ENCODE measurements at regions not wholly inside any gene's neighbourhood (a gene's known extent, or its start where the extent isn't known, plus 50 kb on each side); places are given as distances from the start of the nearest gene placed in this dataset.

- no peak for DNase-seq
These were observed 358.3 kb downstream of the ZNF521 start for GRCh38 chr18:24993628-24994027.

- no peak for DNase-seq
These were observed 356.9 kb downstream of the ZNF521 start for GRCh38 chr18:24995056-24995455.

- DNase-seq: no peak
These were observed 356.2 kb downstream of the ZNF521 start for GRCh38 chr18:24995755-24996154.

- DNase-seq: no peak
These were observed 352.2 kb downstream of the ZNF521 start for GRCh38 chr18:24999650-25000267.

GRCh38 chr18:25001803-25002202, 350.2 kb downstream of the ZNF521 start:
- DNase-seq: no peak

- DNase-seq: no peak
These were observed 346.2 kb downstream of the ZNF521 start for GRCh38 chr18:25005541-25006403.

GRCh38 chr18:25010623-25011374, 341.2 kb downstream of the ZNF521 start:
- no peak for DNase-seq

Data from OCI-M1 (cell line).